SK-N-DZ (cell line): ENCODE measurements at regions not wholly inside any gene's neighbourhood (a gene's known extent, or its start where the extent isn't known, plus 50 kb on each side); places are given as distances from the start of the nearest gene placed in this dataset.

ENCODE experiments used
- DNase-seq: peaks from one replicate; pipeline ENCODE4 v3.0.0-alpha.2; 2015; ENCODE audit warnings: low spot score

DNA sequence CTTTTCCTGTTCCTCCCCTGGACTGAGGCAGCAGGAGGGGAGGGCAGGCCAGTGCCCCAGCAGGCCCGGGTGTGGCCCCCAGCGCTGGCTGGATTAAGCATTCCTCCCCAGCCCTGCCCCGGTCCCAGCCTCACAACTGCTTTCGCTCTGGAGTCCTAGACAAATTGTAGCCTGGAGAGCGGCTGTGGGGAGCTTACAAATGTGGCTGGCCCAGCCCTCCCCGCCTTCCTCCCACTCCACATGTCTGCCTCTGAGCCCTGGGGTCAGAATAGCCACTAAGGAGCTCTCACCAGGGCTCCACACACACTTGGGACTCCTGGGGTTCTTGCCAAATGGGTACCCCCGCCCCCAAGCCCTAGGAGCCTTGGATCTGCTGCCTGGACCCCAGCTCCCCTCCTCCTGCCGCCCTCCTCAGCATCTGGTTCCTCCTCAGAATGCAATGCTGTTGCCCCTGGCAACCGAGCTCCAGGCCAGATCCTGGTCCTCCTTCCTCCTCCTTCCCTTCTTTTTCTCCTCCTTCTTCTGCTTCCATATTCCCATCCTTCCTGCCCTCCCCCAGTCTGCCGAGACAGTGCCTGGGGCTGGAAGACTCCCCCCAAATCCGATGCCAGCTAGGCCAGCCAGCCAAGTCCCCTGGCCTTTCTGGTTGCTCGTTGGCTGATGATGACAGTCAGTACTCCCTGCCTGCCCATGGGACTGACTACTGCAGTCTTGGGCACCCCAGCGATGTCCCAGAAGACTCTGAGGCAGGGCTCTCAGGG, 91.1 kb downstream of the LINGO1 start:
- DNase-seq: no peak

DNA sequence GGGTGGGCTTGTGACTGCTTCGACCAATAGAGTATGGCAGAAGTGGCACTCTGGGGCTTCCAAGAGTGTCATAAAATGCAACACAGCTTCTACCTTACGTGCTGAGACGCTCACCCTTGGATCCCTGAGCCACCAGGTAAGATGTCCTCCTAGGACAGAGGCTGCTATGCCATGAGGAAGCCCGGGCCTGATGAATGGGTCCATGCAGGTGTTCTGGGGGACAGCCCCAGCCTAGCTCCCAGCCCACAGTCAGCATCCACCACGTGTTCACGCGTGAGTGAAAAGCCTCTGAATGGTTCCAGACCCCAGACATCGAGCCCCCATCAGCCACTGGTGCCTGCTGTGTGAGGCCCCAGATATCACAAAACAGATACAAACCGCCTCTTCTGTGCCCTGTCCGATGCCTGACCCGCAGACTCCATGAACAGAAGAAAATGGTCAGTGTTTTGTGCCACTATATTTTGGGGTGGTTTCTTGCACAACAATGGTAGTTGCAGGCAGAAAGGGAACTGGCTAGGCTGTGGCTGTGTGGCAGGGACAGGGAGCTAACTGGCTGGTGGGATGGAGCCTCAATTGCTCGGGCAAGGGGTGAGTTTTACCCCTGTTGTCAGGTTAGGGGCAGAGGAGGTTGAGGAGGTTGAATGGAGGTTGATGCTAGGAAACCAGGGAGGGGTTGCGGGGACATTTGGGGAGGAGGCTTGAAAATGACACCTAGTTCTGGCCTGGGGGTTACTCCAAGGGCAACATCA, 92.2 kb downstream of the LINGO1 start:
- no peak for DNase-seq

DNA sequence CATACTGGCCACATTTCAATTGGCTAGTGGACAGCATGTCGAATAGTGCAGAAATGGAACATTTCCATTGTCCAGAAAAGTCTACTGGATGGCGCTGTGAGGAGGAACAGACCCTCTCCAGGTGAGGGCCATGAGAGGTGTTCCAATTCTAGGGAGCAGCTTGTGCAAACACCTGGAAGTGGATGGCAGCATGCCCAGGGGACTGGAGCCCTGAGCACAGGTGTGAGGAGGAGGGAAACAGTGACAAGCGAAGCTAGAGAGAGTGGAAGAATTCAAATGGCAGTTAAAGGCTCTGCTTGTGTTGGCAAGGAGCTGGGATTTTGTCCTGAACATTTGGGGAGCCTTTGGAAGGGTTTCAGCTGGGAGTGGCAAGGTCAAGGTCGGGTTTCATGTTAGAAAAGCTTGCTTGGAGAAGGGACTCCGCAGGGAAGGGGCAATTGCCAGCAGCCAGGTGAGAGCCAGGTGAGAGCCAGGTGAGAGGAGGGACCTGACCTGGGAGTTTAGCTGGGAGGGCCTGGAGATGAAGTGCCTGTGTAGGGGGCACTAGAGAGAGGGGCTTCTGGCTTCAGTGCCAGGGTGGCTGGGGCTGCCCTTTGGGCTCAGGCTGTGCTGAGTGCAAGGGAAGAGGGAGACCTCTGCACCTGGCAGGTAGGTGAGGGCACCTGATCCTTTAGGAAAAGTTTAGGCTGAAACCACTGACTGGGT, 93.8 kb downstream of the LINGO1 start:
- no peak for DNase-seq

GRCh38 chr15:77538027-77538451, 94.7 kb downstream of the LINGO1 start:
- no peak for DNase-seq

DNA sequence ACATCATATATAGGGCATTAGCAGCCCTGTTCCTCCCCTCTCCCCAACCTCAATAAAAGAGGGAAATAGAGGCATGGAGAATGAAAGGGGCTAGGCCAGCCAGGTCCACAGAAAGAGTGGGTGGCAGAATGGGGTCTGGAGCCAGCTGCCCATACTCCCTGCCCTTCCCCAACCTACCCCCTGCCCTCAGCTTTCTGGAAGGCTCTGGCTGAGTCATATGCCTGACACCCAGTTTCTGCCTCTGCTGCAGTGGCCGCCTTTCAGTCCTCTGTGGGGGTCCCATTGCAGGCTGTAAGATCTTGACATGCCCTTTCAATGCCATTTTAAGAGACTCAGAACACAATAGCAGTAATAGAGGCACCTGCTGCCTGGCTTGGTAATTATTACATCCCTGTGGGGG, 95.7 kb downstream of the LINGO1 start:
- no peak for DNase-seq

GRCh38 chr15:77535845-77536244, 96.9 kb downstream of the LINGO1 start:
- no peak for DNase-seq
